HepG2 (cell line): ENCODE measurements at regions not wholly inside any gene's neighbourhood (a gene's known extent, or its start where the extent isn't known, plus 50 kb on each side); places are given as distances from the start of the nearest gene placed in this dataset.

Source experiments
- ATAC-seq: fragments of 200-7000 bp; cut with Tn5 transposase; 3 replicates; pipeline ENCODE4 v1.9.1; 2020; ENCODE audit warnings: mild to moderate bottlenecking, moderate library complexity
- BruUV-seq: library from RNA; stranded (reverse); fragments of 400-500 nt; replicated peaks from 2 replicates; lab custom pipeline; 2021; lab: Mats Ljungman, UMichigan
- CTCF ChIA-PET: fragments of 300-600 bp; formaldehyde crosslinking; extraction: SDS; loops from one replicate; lab custom pipeline; 2021; ENCODE audit warnings: low total read pairs, inconsistent platforms, low intra/inter-chr PET ratio; lab: Yijun Ruan, JAX
- POLR2A ChIA-PET: fragments of 350-600 bp; sonication (Branson Sonifier 250); formaldehyde crosslinking; loops from one replicate; lab custom pipeline; 2020; ENCODE audit warnings: antibody characterized with exemption, inconsistent platforms; lab: Yijun Ruan, JAX
- DNase-seq: peaks from one replicate; pipeline ENCODE4 v3.0.0-alpha.2; 2015; ENCODE audit warnings: low spot score
- FAIRE-seq: peaks from 3 replicates; lab custom pipeline; 2011; peaks lifted over from hg19 to GRCh38; lab: Jason Lieb, UNC
- H2AFZ ChIP-seq: one replicate; pipeline ENCODE4 v1.6.1; 2011; ENCODE audit warnings: low read length, inconsistent platforms
- H3K27ac ChIP-seq: fragments of 300-600 bp; 3 replicates; pipeline ENCODE4 v1.8.0; 2011; ENCODE audit warnings: mixed run types, mild to moderate bottlenecking, mixed read lengths, low read length, inconsistent platforms; ENCODE audit not compliant: insufficient read depth; ENCODE audit errors: extremely low read length
- H3K27me3 ChIP-seq, 2 experiments: fragments of 200-600 bp in 1 of 2; 2 replicates in 1 of 2; 3 replicates in 1 of 2; pipeline versions ENCODE4 v1.6.0 to v1.8.0; 2011; ENCODE audit warnings: low read length in 2 of 2, mild to moderate bottlenecking in 2 of 2, moderate library complexity in 2 of 2, inconsistent platforms in 1 of 2; ENCODE audit not compliant: insufficient read depth in 2 of 2, control insufficient read depth in 1 of 2
- H3K36me3 ChIP-seq, 2 experiments: fragments of 200-600 bp in 1 of 2; replicated peaks in 1 of 2; 2 replicates in 1 of 2; 3 replicates in 1 of 2; pipeline versions ENCODE4 v1.5.1 to v1.8.0; 2011; ENCODE audit warnings: low read length in 2 of 2, inconsistent platforms in 1 of 2; ENCODE audit not compliant: insufficient read depth in 2 of 2, control insufficient read depth in 1 of 2
- H3K4me1 ChIP-seq: 2 replicates; pipeline ENCODE4 v1.5.1; 2012; ENCODE audit warnings: low read length, inconsistent platforms; ENCODE audit not compliant: insufficient read depth
- H3K4me2 ChIP-seq: 2 replicates; pipeline ENCODE4 v1.6.0; 2011; ENCODE audit warnings: low read depth, low read length, inconsistent platforms
- H3K4me3 ChIP-seq, 3 experiments: fragments of 200-600 bp in 1 of 3; sonication (generic), shearing (Covaris generic) in 1 of 3; replicated peaks in 1 of 3; 2 replicates each; pipeline ENCODE4 v1.5.1; 2011 to 2016; ENCODE audit warnings: low read length in 3 of 3, inconsistent platforms in 2 of 3, low read depth in 2 of 3, mild to moderate bottlenecking in 2 of 3, control low read depth in 1 of 3, mixed read lengths in 1 of 3; ENCODE audit not compliant: insufficient read depth in 1 of 3
- H3K79me2 ChIP-seq: one replicate; pipeline ENCODE4 v1.6.1; 2011; ENCODE audit warnings: low read length, inconsistent platforms; ENCODE audit not compliant: insufficient read depth
- H3K9ac ChIP-seq: 2 replicates; pipeline ENCODE4 v1.6.0; 2011; ENCODE audit warnings: mild to moderate bottlenecking, low read depth, low read length, inconsistent platforms; ENCODE audit not compliant: insufficient read depth
- H3K9me3 ChIP-seq: 2 replicates; pipeline ENCODE4 v1.5.1; 2012; ENCODE audit warnings: mild to moderate bottlenecking, low read length
- H4K20me1 ChIP-seq: 2 replicates; pipeline ENCODE4 v1.6.0; 2011; ENCODE audit warnings: inconsistent platforms, mild to moderate bottlenecking, low read length, moderate library complexity; ENCODE audit not compliant: insufficient read depth
- ZNF652 ChIP-seq: IDR thresholded peaks from 2 replicates; pipeline ENCODE4 v1.6.1; 2016; ENCODE audit warnings: low read depth, borderline replicate concordance
- WGBS: methylation state at CpG from one replicate; pipeline ENCODE4 v1.1.6; 2017; ENCODE audit warnings: low lambda C conversion rate; 5-methylcytosine and 5-hydroxymethylcytosine counted together
- in situ Hi-C: cut with HindIII; loops from 2 replicates; pipeline ENCODE4 v1.10.0; 2017; ENCODE audit warnings: low pct_unique_long_range_greater_than_20kb; ENCODE audit not compliant: extremely low pct_ligation_motif_present
- intact Hi-C: fragments of 100-400 bp; cut with micrococcal nuclease; formaldehyde crosslinking; loops from one replicate; pipeline ENCODE4 v1.10.0; 2022; ENCODE audit not compliant: unreplicated experiment
- TF ChIP-seq, protein P1 (sequence below), 2 experiments: fragments of 450-650 bp in 1 of 2; sonication (generic) in 1 of 2; formaldehyde crosslinking in 1 of 2; IDR thresholded peaks; 2 replicates each; pipeline versions ENCODE4 v1.6.1 to v1.8.0; 2016 to 2022; ENCODE audit warnings: antibody characterized with exemption in 1 of 2, mild to moderate bottlenecking in 1 of 2, missing genetic modification reagents in 1 of 2

DNA sequence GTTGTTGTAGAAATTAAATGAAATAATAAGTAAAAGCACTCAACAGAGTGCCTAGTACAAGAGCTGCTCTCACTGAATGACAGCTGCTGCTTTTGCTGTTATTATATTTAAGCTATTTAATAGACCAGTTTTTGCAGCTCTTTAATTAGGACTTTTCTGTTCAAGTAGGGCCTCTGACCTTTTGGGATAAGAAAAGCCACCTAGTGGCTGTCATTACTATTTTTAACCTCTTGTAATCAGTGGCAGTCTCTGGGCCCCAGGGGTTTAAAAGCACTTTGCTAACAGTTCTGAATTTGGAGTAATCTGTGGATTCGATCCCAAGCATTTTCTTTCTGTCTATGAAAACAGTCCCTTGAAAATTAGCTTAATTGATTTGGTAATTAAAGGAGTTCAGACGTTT is 121.1 kb downstream of the NUDT12 start:
- Histone ChIP-seq H2AFZ (no peak overlapping the region), H4K20me1 (no peaks in the 10 kb centered on the region), H3K4me2 (no peak overlapping the region), H3K27me3 (no peaks in the 10 kb centered on the region), H3K4me3 (no peak overlapping the region), H3K4me1 (no peaks in the 10 kb centered on the region), H3K36me3 (no peaks in the 10 kb centered on the region), H3K9ac (no peak overlapping the region), H3K9me3 (0 out of 2 replicates have a peak, but pooled peaks cover 3% of the 10 kb centered on the region), H3K27ac (no peak overlapping the region), H3K79me2 (no peaks in the 10 kb centered on the region)
- 4% methylated on average over 2 of the region's 2 CpGs for WGBS
- DNase-seq (no peak), FAIRE-seq (no peak), ATAC-seq (peak; percentile 45; the same call in 1 of the 3 replicates)
- intact Hi-C loops: no loop called here
- TF ChIP-seq, protein P1, sequence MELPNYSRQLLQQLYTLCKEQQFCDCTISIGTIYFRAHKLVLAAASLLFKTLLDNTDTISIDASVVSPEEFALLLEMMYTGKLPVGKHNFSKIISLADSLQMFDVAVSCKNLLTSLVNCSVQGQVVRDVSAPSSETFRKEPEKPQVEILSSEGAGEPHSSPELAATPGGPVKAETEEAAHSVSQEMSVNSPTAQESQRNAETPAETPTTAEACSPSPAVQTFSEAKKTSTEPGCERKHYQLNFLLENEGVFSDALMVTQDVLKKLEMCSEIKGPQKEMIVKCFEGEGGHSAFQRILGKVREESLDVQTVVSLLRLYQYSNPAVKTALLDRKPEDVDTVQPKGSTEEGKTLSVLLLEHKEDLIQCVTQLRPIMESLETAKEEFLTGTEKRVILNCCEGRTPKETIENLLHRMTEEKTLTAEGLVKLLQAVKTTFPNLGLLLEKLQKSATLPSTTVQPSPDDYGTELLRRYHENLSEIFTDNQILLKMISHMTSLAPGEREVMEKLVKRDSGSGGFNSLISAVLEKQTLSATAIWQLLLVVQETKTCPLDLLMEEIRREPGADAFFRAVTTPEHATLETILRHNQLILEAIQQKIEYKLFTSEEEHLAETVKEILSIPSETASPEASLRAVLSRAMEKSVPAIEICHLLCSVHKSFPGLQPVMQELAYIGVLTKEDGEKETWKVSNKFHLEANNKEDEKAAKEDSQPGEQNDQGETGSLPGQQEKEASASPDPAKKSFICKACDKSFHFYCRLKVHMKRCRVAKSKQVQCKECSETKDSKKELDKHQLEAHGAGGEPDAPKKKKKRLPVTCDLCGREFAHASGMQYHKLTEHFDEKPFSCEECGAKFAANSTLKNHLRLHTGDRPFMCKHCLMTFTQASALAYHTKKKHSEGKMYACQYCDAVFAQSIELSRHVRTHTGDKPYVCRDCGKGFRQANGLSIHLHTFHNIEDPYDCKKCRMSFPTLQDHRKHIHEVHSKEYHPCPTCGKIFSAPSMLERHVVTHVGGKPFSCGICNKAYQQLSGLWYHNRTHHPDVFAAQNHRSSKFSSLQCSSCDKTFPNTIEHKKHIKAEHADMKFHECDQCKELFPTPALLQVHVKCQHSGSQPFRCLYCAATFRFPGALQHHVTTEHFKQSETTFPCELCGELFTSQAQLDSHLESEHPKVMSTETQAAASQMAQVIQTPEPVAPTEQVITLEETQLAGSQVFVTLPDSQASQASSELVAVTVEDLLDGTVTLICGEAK (IDR thresholded peaks at IDR 0.05): no peak
- TF ChIP-seq, protein P1 (CRISPR knock-in tag; IDR thresholded peaks at IDR 0.05): no peak
- TF ChIP-seq ZNF652 (CRISPR knock-in tag): peak; percentile 51; the same call in 1 of the 2 replicates
- CTCF ChIA-PET: interaction anchor here (0.9 kb wide), 1 partner anchor 209 kb away, joined by 4 read pairs; no protein-coding TSS in a partner anchor
- in situ Hi-C loops: no loop called here
- no TSS peak for BruUV-seq
- POLR2A ChIA-PET: no interaction called here
